Natural killer cell treated with Interleukin-12 subunit alpha and Interleukin-12 subunit beta and Interleukin-15 and Interleukin-18, amount 100 ng/mL, for 72 hours (primary cell): ENCODE measurements at regions not wholly inside any gene's neighbourhood (a gene's known extent, or its start where the extent isn't known, plus 50 kb on each side); places are given as distances from the start of the nearest gene placed in this dataset.

Experiments used
- ATAC-seq, 2 donors: fragments of 150-1000 bp; cut with Tn5 transposase in 1 of 2; sonication (Bioruptor Pico), chemical (Tn5 transposase) in 1 of 2; 2 replicates each; pipeline ENCODE4 v1.10.0; 2021
- DNase-seq: peaks from one replicate; pipeline ENCODE4 v3.0.0; 2022; ENCODE audit warnings: low spot score
- H3K27ac Mint-ChIP-seq, 2 donors: 1 replicate in 1 of 2; 2 replicates in 1 of 2; pipeline ENCODE4 v1.8.0; 2022; ENCODE audit warnings: mixed read lengths in 2 of 2, mild to moderate bottlenecking in 1 of 2, moderate library complexity in 1 of 2
- H3K27me3 Mint-ChIP-seq, 2 donors: 1 replicate in 1 of 2; 2 replicates in 1 of 2; pipeline ENCODE4 v1.8.0; 2022; ENCODE audit warnings: mixed read lengths in 2 of 2
- H3K36me3 Mint-ChIP-seq: one replicate; pipeline ENCODE4 v1.8.0; 2022; ENCODE audit warnings: mixed read lengths
- H3K4me1 Mint-ChIP-seq, 2 donors: 1 replicate in 1 of 2; 2 replicates in 1 of 2; pipeline ENCODE4 v1.8.0; 2022; ENCODE audit warnings: low read depth in 2 of 2, mixed read lengths in 2 of 2, mild to moderate bottlenecking in 1 of 2
- H3K4me3 Mint-ChIP-seq: one replicate; pipeline ENCODE4 v1.8.0; 2022; ENCODE audit warnings: mixed read lengths
- H3K9me3 Mint-ChIP-seq: 2 replicates; pipeline ENCODE4 v1.8.0; 2022; ENCODE audit warnings: mixed read lengths

DNA sequence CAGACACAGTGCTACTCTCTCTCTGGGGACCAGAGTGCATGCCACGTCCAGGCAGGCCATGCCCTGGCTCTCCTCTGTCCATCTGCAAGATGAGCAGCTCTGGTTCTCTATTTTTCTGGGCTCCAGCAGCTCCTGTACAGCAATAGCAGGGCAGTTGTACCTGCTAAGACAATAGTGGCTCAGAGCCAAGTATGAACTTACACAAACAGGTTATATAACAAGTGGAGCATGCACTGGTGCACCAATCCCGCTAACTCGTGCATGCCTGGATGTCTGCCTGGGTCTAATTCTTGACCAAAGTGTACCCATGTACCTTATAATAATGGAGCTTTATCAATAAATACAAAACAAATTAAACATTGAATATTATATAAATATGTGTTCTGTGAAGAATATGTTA is 392.3 kb downstream of the CENPC start:
- Mint-ChIP-seq H3K4me1 (no peaks in the 10 kb centered on the region), H3K27me3 (no peaks in the 10 kb centered on the region), H3K9me3 (no peaks in the 10 kb centered on the region), H3K4me3 (no peak overlapping the region), H3K27ac (no peak overlapping the region), H3K36me3 (no peaks in the 10 kb centered on the region)
- ATAC-seq (no peak), DNase-seq (no peak)

DNA sequence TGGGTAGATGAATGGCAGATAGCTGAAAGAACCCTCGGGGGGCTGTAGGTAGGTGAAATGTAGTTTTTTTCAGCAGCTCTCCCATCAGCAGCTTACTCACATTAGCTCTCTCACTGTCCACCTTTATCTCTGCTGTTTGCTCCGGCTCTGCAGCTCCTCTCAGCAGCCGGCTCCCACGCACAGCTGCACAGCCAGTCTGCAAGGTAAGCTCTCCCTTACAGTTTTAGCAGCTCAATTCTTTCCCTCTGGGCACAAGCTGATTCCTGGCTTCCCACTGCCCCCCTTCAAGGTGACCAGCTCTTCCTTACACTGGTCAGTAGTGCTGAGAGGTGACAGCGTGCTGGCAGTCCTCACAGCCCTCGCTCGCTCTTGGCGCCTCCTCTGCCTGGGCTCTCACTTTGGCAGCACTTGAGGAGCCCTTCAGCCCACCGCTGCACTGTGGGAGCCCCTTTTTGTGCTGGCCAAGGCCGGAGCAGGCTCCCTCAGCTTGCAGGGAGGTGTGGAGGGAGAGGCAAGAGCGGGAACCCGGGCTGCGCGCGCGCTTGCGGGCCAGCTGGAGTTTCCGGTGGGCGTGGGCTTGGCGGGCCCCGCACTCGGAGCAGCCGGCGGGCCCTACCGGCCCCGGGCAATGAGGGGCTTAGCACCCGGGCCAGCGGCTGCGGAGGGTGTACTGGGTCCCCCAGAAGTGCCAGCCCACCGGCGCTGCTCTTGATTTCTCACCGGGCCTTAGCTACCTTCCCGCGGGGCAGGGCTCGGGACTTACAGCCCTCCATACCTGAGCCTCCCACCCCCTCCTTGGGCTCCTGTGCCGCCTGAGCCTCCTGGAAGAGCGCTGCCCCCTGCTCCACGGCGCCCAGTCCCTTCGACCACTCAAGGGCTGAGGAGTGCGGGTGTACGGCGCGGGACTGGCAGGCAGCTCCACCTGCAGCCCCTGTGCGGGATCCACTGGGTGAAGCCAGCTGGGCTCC is 393.6 kb downstream of the CENPC start:
- Mint-ChIP-seq H3K4me3 (no peak overlapping the region), H3K4me1 (no peaks in the 10 kb centered on the region), H3K27ac (no peak overlapping the region), H3K27me3 (no peaks in the 10 kb centered on the region), H3K36me3 (no peaks in the 10 kb centered on the region), H3K9me3 (no peaks in the 10 kb centered on the region)
- ATAC-seq (no peak), DNase-seq (no peak)

DNA sequence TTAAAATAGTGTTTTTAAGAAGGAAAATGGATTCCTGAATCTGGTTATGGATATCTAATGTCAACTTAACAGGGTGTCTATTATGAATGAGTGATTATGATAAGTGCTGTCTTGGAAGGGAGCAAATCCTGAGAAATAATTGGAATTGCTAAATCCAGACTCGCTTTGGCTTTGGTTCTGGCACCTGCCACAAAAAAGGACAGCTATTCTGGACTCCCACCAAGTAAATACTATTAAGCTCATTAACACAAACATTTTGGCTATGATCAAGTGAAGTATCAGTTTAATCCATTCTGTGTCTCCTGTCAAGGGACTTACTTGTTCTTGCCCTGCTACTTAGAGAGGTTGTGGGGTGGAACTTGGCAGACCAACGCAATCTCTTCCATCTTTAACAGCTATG is 403.7 kb downstream of the CENPC start:
- H3K4me1 Mint-ChIP-seq: no peaks in the 10 kb centered on the region
- no peaks in the 10 kb centered on the region for H3K27me3 Mint-ChIP-seq
- ATAC-seq: no peak
- DNase-seq: no peak
- H3K36me3 Mint-ChIP-seq: no peaks in the 10 kb centered on the region
- no peak overlapping the region for H3K4me3 Mint-ChIP-seq
- H3K9me3 Mint-ChIP-seq: no peaks in the 10 kb centered on the region
- no peak overlapping the region for H3K27ac Mint-ChIP-seq

DNA sequence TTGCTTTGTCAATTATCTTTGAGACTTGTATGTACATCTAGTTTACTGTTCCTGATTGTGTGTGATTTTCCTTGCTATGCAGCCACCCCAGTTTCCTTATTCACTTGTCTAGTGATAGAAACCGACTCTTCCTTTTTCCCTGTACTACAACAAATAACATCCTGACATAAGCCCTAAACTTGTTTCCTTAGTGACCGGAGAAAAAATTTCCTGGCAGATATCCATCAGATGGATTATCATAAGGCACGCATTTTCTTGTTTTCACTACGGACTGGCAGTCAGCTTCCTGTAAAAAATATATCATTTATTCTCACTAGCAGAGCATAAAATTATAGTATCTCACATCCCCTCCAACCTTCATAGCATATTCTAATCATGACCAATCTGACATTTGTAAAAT is 410.7 kb downstream of the CENPC start:
- no peak overlapping the region for H3K4me3 Mint-ChIP-seq
- no peak for DNase-seq
- H3K4me1 Mint-ChIP-seq: peaks cover 0 to 4% of the 10 kb centered on the region in 2 donors
- no peak overlapping the region for H3K27ac Mint-ChIP-seq
- peaks cover 4% of the 10 kb centered on the region for H3K36me3 Mint-ChIP-seq
- ATAC-seq: no peak
- H3K9me3 Mint-ChIP-seq: peaks cover 7% of the 10 kb centered on the region
- H3K27me3 Mint-ChIP-seq: no peaks in the 10 kb centered on the region

DNA sequence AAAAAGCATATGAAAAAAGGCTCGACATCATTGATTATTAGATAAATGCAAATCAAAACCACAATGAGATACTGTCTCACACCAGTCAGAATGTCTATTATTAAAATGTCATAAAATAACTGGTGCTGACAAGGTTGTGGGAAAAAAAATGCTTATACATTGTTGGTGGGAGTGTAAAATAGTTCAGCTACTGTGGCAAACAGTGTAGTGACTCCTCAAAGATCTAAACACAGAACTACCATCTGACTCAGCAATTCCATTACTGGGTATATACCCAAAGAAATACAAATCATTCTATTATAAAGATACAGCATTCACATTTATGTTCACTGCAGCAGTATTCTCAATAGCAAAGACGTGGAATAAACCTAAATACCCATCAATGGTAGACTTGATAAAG is 412.1 kb downstream of the CENPC start:
- peaks cover 4% of the 10 kb centered on the region for H3K36me3 Mint-ChIP-seq
- H3K4me3 Mint-ChIP-seq: no peak overlapping the region
- DNase-seq (no peak), ATAC-seq (no peak)
- H3K9me3 Mint-ChIP-seq: peaks cover 7% of the 10 kb centered on the region
- no peak overlapping the region for H3K27ac Mint-ChIP-seq
- H3K27me3 Mint-ChIP-seq: no peaks in the 10 kb centered on the region
- peaks cover 0 to 4% of the 10 kb centered on the region in 2 donors for H3K4me1 Mint-ChIP-seq

DNA sequence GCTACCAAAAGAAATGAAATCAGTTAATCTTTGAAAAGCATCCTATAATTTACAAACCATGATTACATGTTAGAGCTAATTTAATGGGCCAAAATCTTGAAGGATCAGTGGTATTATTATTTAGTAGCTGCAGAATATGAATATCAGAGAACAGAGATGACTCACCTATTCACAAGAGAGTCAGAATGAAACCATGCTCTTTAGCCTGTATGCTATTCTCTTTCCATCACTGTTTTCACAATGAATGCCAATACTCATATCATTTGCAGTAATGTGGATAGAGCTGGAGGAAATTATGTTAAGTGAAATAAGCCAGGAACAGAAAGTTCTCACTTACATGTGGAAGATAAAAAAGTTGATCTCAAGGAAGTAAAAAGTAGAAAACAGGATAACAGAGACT is 414.1 kb downstream of the CENPC start:
- Mint-ChIP-seq H3K9me3 (peaks cover 7% of the 10 kb centered on the region), H3K36me3 (peaks cover 4% of the 10 kb centered on the region), H3K27me3 (no peaks in the 10 kb centered on the region), H3K4me3 (no peak overlapping the region), H3K4me1 (peaks cover 0 to 4% of the 10 kb centered on the region in 2 donors), H3K27ac (no peak overlapping the region)
- ATAC-seq: peak in 1 of 2 donors; percentile 59
- DNase-seq: no peak

DNA sequence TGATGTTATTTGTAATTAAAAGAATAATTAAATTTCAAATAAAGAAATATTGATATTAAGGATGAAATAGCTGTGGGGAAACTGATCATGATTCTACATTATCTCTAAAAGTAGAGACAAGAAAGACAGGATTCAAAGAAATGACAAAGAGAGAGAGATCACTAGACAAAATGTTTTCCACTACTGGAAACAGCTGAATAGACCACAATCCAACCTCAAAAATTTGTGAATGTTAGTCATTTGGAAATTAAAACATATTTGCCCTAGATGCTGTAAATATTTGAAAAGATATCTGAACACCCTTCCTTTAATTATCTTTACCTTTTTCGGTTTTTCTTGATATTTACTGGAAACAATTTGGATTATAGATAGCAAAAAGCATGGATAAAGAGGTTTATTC is 414.9 kb downstream of the CENPC start:
- Mint-ChIP-seq H3K9me3 (peaks cover 7% of the 10 kb centered on the region), H3K27me3 (no peaks in the 10 kb centered on the region), H3K4me3 (no peak overlapping the region), H3K4me1 (peaks cover 0 to 4% of the 10 kb centered on the region in 2 donors), H3K36me3 (peaks cover 4% of the 10 kb centered on the region), H3K27ac (no peak overlapping the region)
- no peak for ATAC-seq
- DNase-seq: no peak

DNA sequence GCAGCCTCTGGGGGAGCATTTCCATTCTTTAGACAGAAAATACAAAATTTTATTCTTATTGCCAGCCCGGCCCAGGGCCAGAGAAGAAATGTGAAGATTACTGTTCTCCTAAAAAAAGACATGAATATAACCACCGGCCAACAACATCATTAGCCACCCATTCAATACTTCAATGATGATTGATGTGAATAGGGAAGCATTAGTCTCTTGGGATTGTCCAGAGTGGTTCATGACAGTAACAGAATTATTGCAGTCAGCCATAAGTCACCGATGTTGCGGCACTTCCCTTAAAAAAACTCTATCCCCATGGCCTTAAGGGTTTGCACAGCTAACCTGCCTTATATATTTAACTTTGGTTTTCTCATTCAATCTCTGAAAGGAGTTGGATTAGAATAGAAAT is 418.7 kb downstream of the CENPC start:
- Mint-ChIP-seq H3K36me3 (no peaks in the 10 kb centered on the region), H3K27me3 (no peaks in the 10 kb centered on the region), H3K4me1 (peaks cover 0 to 4% of the 10 kb centered on the region in 2 donors), H3K9me3 (no peaks in the 10 kb centered on the region), H3K27ac (no peak overlapping the region), H3K4me3 (no peak overlapping the region)
- DNase-seq (no peak), ATAC-seq (no peak)

DNA sequence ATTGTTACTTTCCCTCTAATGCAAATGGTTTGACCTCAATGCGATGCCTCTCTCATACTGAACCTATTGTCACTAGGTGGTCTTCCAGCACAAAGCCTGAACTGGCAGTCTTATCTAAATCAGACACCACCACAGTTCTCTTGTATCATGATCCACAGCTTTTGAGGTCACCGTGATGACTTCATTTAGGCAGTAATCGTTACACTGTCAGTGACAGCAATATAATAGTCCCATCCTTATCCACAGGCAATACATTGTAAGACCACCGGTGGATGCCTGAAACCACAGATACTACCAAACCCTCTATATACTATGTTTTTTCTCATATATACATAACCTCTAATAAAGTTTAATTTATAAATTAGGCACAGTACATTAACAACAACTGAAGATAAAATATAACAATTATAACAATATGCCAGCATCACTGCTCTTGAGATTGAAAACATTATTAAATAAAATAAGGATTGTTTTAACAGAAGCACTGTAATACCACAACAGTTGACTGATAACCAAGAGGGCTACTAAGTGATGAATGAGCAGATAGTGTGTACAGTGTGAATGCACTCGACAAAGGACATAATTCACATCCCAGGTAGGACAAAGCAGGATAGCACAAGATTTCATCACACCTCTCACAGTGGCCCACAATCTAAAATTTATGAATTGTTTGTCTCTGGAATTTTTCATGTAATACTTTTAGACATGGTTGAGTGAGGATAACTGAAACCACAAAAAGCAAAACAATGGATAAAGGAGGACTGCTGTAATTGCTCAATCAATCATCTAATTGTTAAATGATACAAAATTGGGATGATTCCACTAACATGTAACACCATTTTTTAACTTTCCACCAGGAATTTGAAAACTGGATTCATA is 419.4 kb downstream of the CENPC start:
- ATAC-seq: no peak
- Mint-ChIP-seq H3K4me3 (no peak overlapping the region), H3K27me3 (no peaks in the 10 kb centered on the region), H3K4me1 (no peaks in the 10 kb centered on the region), H3K9me3 (peaks cover 4% of the 10 kb centered on the region), H3K36me3 (no peaks in the 10 kb centered on the region), H3K27ac (no peak overlapping the region)
- DNase-seq: no peak

DNA sequence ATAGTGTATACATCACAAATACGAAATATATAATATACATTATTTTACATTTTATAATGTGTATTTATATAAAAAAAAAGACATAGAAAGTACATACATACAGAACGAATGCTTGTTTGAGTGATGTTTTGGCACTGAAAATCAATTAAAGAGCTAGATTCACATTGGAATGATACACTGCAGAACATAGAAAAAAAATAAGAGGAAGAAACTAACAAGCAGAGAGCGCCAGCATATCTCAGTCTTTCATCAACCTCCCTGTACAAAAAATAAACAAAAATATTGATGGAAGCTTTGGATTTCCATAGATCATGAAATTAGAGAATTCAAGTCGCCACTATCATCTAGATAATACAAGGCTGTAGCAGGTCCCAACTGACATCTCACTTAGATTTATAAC is 420.6 kb downstream of the CENPC start:
- H3K9me3 Mint-ChIP-seq: peaks cover 4% of the 10 kb centered on the region
- DNase-seq: no peak
- no peak for ATAC-seq
- no peaks in the 10 kb centered on the region for H3K4me1 Mint-ChIP-seq
- H3K27ac Mint-ChIP-seq: no peak overlapping the region
- no peaks in the 10 kb centered on the region for H3K36me3 Mint-ChIP-seq
- no peak overlapping the region for H3K4me3 Mint-ChIP-seq
- H3K27me3 Mint-ChIP-seq: no peaks in the 10 kb centered on the region

DNA sequence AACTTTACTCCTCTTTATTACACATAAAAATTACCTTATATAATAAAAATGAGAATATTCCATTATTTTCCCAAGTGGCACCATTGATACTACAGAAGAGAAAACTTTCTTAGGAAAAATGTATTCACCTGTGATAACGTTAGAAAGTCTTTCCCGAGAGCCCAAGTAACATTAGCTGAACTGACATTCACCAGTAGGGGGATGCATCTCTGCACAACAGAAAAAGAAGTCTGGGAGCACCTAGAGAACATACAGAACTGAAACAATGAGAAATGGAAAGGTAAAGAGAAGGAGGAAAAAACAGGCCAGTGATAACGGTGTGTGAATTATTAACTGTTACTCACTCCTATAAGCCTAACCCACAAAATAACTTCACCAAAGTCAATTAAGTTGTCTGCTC is 423.3 kb downstream of the CENPC start:
- Mint-ChIP-seq H3K4me3 (no peak overlapping the region), H3K27me3 (no peaks in the 10 kb centered on the region), H3K9me3 (peaks cover 8% of the 10 kb centered on the region), H3K27ac (no peak overlapping the region), H3K4me1 (no peaks in the 10 kb centered on the region), H3K36me3 (no peaks in the 10 kb centered on the region)
- DNase-seq: no peak
- ATAC-seq: no peak

DNA sequence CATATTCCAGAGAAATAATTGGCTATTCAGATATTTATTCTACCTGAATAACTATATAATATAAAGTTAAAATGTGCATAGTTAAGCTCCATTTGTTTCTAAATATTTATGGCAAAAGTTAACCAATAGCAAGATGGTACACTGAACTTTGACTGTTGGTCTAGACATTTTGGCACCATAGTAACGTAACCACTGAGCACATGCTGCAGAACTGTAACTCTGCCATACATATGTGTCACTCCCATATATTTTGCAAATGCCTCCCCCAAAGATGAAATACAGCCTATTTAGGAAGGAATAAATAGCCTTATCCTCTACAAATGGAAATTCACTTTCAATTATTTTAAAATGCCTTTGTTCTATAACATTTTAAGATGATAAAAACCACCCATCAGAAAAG is 424.9 kb downstream of the CENPC start:
- Mint-ChIP-seq H3K4me3 (no peak overlapping the region), H3K9me3 (peaks cover 15% of the 10 kb centered on the region), H3K27me3 (no peaks in the 10 kb centered on the region), H3K27ac (no peak overlapping the region), H3K4me1 (no peaks in the 10 kb centered on the region), H3K36me3 (no peaks in the 10 kb centered on the region)
- ATAC-seq: no peak
- no peak for DNase-seq

DNA sequence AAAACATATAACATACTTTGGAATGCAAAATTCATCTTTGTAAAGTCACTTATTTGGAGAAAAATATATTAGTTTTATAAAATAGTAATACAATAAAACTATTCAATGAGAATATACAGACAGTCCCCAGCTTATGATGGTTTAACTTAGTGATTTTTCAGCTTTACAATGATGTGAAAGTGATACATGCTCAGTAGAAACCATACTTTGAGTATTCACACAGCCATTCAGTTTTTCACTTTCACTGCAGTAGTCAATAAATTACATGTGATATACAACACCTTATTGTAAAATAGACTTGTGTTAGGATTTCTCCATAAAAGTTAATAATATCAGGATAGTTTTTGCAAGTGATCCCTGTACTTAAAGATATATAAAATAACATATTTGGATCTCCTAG is 436.0 kb downstream of the CENPC start:
- peaks cover 13% of the 10 kb centered on the region for H3K9me3 Mint-ChIP-seq
- H3K27me3 Mint-ChIP-seq: no peaks in the 10 kb centered on the region
- DNase-seq: no peak
- H3K4me3 Mint-ChIP-seq: no peak overlapping the region
- ATAC-seq: no peak
- peaks cover 2% of the 10 kb centered on the region for H3K36me3 Mint-ChIP-seq
- no peak overlapping the region for H3K27ac Mint-ChIP-seq
- no peaks in the 10 kb centered on the region for H3K4me1 Mint-ChIP-seq

DNA sequence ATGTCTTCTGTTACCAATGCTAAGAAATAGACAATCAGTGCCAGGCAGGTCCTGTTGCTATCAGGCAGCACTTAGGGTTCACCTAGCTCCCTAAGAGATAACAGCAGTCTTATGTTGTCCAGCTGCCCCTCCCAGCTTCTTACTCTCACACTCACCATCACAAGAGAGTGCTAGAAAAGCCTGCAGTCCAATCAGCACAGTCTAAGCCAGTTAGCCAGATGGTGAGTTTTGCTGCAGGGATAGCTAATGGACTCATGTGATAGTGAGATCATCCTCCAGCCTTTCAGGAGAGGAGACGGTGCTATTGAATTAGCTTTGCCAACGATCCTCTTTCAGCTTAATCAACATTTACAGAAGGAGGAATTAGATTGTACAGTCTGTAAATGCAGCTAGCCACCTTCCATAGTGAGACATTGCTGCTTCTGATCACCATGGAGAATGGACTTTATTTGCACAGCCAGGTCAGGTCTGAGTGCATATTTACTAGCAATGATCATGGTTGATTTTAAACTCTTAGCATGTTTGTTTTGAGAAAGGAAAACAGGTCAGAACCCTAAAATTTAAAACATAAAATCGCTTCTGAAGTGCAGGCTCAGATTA is 438.3 kb downstream of the CENPC start:
- no peaks in the 10 kb centered on the region for H3K36me3 Mint-ChIP-seq
- peaks cover 12% of the 10 kb centered on the region for H3K9me3 Mint-ChIP-seq
- no peaks in the 10 kb centered on the region for H3K27me3 Mint-ChIP-seq
- H3K4me3 Mint-ChIP-seq: no peak overlapping the region
- DNase-seq (no peak), ATAC-seq (no peak)
- no peak overlapping the region for H3K27ac Mint-ChIP-seq
- no peaks in the 10 kb centered on the region for H3K4me1 Mint-ChIP-seq
